HT1080 (cell line): ENCODE measurements at regions not wholly inside any gene's neighbourhood (a gene's known extent, or its start where the extent isn't known, plus 50 kb on each side); places are given as distances from the start of the nearest gene placed in this dataset.

ENCODE experiments used
- DNase-seq: peaks from one replicate; pipeline ENCODE4 v3.0.0-alpha.2; 2015; ENCODE audit warnings: low read depth

DNA sequence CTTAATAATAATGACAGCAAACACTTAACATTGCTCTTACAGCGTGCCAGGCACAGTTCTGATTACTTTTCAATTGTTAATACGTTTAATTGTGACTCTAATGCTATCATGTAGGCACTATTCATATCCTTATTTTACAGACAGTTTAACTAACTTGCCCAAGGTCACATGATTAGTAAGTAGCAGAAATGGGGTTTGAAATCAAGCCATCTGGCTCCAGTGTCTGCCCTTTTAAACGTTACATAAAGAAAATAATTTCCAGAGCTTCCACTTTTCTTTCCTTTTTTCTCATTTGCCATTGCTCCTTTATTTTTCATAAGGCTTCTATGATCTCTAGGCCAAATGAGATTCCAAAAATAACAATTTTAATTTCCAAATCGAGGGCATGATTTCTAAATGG is 50.6 kb upstream of the IKZF2 start:
- no peak for DNase-seq

DNA sequence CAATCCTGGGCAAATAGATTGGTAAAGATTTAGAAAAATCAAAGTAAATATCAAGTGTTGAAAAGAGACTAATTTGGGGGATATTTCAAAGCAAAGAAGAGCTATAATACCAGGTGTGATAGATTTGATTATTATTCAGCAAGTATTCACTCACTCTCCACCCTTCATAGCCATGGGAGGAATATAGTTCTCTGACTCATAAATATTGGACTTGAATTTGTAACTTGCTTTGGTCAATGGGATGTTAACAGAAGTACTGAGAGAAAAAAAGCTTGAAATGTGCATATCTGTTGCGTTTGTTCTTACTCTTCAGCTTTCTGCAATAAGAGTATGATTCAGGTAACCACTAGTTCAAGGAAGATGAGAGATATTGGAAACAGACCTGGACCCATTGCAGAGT is 54.5 kb upstream of the IKZF2 start:
- DNase-seq: no peak

DNA sequence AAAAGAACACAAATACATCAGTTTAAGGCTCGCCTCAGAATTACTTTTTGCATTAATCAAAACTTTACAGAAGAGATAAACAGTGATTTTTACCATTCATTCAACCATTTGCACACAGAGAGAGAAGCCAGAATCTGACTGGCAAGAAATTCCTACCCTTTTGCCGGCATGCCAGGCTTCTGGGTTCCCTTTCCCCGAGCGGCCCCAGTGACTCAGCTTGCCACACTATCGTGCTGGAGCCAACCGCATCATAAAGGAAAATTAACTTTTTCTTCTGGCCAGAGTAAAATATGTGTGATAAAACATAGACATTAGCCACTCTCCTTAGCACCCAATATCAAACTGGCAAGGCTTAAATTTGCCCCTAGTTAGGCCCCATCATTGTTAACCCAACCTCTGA is 61.8 kb upstream of the IKZF2 start:
- DNase-seq: no peak

- DNase-seq: no peak
Observed at GRCh38 chr2:213214209-213214608, 62.8 kb upstream of the IKZF2 start.

DNA sequence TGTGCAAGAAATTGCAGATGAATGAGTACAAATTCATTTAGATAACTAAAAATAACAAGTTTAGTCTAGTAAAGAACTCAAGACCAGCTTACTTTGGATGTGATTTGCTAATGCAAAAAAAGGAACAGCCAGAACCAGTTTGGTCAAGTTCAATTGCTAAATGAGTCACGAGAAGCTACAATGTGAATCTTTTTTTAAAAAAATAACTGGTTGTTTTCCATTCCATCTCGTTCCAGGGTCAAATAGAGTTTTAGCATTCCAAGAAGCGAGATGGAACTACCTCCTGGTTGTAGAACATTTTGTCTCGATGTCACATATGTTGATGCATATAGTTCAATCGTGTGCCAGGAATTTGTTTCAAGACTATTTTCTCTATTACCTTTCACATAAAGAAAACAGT is 65.0 kb upstream of the IKZF2 start:
- DNase-seq: peak; percentile 8

GRCh38 chr2:213219816-213220215 is 64.4 kb upstream of the SPAG16 start:
- DNase-seq: no peak

DNA sequence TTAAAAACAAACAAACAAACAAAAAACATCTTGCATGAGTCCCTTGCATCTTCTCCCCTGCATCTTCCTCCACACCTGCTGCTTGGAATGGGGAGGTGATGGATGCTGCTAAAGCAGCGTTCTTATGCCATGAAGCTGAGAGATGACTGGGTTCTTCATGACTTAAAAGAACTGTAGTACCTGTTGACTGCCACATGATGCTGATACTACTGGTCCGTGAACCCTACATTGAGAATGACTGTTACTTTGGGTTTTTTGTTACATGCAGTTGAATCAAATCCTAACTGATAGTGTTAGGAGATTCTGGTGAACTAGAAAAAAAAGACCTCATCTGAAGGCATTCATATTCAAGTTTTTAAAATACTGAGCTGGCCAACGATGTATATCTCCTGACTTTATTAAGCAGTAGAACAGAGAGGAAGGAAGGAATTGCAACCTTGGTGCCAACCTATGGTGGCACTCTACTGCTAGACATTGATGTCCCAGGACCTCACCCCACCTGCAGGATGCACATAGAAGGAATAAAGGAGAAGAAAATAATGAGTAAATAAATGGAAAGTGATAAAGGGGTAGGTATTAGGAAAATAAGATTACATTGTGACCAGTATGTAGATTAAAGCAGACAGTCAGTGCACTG is 63.2 kb upstream of the SPAG16 start:
- DNase-seq: no peak

DNA sequence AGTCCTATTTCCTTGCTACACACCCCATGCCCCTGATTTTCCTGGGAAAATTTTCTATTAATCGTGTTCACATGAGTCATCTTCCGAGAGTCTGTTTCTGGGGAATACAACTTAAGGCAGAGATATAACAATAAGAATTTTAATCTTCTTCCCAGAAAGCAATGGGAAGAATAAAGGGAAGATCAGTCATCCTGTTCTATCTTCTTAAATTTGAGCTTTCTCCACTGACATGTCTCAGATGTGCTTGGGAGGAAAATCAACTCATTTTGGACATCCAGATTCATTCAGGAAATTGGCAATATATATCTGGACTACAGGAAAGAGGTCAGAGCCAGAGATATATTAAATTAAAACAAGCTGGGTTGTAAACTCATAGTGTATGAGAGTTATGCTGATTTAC is 62.3 kb upstream of the SPAG16 start:
- no peak for DNase-seq

DNA sequence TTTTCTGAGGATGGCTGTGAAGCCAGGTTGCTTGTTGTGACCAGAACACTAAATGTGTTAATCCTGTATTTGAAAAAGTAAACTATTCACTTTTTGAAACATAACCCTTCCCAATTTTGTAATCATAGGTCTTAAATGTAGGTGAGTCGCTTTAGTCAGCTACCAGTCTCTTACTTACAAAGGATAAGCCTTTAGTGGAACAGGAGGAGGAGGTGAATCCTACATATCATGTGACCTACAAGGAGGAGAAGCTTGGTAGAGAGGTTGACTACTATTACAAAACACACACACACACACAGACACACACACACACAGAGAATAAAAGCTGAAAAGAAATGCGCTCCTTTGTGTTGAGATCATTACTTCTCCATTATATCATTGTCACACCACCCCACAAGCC is 59.9 kb upstream of the SPAG16 start:
- DNase-seq: peak; percentile 29

DNA sequence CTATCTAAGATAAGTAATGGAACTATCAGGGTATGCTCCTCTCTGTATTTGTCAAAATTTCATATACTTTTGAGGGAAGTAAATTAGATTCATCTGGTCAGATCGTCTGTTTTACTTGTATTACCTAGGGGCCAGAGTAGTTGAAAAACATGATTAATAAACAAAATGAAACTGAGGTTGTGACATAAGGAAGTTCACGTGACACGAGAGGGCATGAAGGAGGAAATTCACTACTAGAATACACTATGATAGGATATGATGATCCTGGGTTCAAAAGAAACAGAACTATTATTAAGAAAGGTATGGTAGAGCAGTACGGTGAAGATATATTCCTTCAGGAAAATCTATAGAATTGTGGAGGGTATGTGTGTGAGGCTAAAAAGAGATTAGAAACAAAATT is 58.4 kb upstream of the SPAG16 start:
- no peak for DNase-seq

GRCh38 chr2:213227458-213227857 is 56.8 kb upstream of the SPAG16 start:
- peak; percentile 20 for DNase-seq

GRCh38 chr2:213228638-213229037 is 55.6 kb upstream of the SPAG16 start:
- DNase-seq: no peak

- DNase-seq: peak; percentile 64
Observed at GRCh38 chr2:213229814-213230213, 54.5 kb upstream of the SPAG16 start.

- no peak for DNase-seq
Observed at GRCh38 chr2:213231966-213232365, 52.3 kb upstream of the SPAG16 start.

GRCh38 chr2:213232649-213233437 is 51.4 kb upstream of the SPAG16 start:
- DNase-seq: no peak

GRCh38 chr2:213233438-213234330 is 50.6 kb upstream of the SPAG16 start:
- DNase-seq: no peak
